ENCODE measurements at regions not wholly inside any gene's neighbourhood (a gene's known extent, or its start where the extent isn't known, plus 50 kb on each side); places are given as distances from the start of the nearest gene placed in this dataset.

DNA sequence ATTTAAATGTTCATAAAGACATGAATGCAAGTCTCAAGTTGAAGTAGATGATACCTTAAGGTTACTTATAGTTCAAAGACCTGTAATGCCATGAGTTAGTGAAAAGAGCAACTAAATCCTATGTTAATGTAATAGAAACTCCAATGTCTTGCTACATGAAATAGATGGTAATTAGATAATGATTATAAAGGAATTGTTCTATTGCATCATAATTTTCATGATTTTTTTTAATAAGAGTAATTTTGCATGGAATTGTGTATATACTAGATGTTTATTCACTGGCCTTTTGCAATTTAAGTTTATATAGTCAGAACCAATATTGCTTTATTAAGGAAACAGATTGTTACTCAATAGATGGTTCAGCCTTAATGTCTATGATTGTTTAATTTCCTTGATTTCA is 115.5 kb upstream of the SYT10 start:
- TF ChIP-seq, protein P1, sequence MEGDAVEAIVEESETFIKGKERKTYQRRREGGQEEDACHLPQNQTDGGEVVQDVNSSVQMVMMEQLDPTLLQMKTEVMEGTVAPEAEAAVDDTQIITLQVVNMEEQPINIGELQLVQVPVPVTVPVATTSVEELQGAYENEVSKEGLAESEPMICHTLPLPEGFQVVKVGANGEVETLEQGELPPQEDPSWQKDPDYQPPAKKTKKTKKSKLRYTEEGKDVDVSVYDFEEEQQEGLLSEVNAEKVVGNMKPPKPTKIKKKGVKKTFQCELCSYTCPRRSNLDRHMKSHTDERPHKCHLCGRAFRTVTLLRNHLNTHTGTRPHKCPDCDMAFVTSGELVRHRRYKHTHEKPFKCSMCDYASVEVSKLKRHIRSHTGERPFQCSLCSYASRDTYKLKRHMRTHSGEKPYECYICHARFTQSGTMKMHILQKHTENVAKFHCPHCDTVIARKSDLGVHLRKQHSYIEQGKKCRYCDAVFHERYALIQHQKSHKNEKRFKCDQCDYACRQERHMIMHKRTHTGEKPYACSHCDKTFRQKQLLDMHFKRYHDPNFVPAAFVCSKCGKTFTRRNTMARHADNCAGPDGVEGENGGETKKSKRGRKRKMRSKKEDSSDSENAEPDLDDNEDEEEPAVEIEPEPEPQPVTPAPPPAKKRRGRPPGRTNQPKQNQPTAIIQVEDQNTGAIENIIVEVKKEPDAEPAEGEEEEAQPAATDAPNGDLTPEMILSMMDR (IDR thresholded peaks at IDR 0.05) = no peak
- Histone ChIP-seq H3K27ac (no peak overlapping the region), H3K4me1 (no peaks in the 10 kb centered on the region), H3K36me3 (no peaks in the 10 kb centered on the region), H3K27me3 (ENCODE audit: low read depth) (no peaks in the 10 kb centered on the region), H3K9me3 (no peaks in the 10 kb centered on the region), H3K4me3 (no peak overlapping the region)
- no peak for DNase-seq
- ATAC-seq = no peak
- intact Hi-C loops (cut with DNase I) = no loop called here

DNA sequence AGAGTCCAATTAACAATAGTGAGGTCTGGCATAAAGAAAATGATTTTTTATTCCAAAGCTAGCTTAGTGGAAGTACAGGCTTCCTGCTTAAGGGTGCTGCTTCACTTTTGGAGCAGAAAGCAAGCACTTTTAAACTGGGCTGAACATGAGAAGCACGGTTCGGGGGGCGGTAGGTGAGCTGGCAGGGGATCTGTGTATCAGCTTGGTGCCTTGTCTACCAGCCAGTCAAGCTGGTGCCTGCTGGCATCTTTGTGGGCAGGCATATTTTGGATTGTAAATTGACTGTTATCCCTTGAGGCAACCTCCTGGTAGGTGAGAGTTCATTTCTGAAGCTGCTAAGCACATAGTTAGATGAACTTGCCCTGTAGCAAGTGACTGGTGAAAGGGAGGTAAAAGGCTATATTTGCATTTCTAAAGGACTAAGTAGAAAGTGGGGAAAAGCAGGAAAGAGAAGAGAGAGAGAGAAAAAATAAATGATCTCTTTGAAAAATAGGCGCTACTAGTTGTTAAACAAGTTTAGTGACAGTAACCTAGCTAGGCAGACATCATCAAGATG is 121.1 kb upstream of the SYT10 start:
- Histone ChIP-seq H3K27ac (no peak overlapping the region), H3K27me3 (ENCODE audit: low read depth) (no peaks in the 10 kb centered on the region), H3K4me1 (no peaks in the 10 kb centered on the region), H3K36me3 (no peaks in the 10 kb centered on the region), H3K9me3 (no peaks in the 10 kb centered on the region), H3K4me3 (no peak overlapping the region)
- TF ChIP-seq, protein P1 (IDR thresholded peaks at IDR 0.05) = no peak
- ATAC-seq = no peak
- intact Hi-C loops (cut with DNase I) = no loop called here
- no peak for DNase-seq

DNA sequence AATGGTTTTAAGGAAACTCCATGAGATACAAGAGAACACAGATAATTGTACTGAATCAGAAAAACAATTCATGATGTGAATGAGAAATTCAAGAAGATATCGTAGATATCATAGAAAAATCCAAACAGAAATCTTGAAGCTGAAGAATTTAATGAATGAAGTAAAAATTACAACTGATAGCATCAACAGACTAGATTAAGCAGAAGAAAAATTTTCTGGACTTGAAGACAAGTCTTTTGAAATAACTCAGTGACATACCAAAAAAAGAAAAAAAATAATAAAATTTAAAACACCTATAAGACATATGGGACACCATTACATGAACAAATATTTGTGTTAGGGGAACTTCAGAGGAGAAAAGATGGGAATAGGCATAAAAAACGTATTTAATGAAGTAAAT is 122.8 kb upstream of the SYT10 start:
- DNase-seq = no peak
- H3K9me3 ChIP-seq = no peaks in the 10 kb centered on the region
- no peaks in the 10 kb centered on the region for H3K36me3 ChIP-seq
- no peak overlapping the region for H3K27ac ChIP-seq
- intact Hi-C loops (cut with DNase I) = no loop called here
- no peaks in the 10 kb centered on the region for H3K27me3 ChIP-seq (ENCODE audit: low read depth)
- H3K4me3 ChIP-seq = no peak overlapping the region
- H3K4me1 ChIP-seq = no peaks in the 10 kb centered on the region
- ATAC-seq = no peak
- TF ChIP-seq, protein P1 (IDR thresholded peaks at IDR 0.05) = no peak

DNA sequence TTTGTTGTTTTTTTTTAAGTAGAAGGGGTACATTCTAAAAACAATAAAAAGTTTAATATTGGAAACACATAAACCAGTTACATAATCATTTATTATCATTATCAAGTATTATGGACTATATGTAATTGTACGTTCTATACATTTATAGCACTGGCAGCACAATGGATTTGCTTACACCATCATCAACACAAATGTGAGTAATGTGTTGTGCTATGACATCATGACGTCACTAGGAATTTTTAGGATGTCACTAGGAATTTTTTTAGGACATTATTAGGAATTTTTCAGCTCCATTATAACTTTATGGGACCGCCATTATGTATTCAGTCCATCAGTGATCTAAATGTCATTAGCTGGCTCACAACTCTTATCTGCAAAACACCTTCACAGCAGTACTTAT is 126.8 kb upstream of the SYT10 start:
- TF ChIP-seq, protein P1 (IDR thresholded peaks at IDR 0.05) = no peak
- ATAC-seq (no peak), DNase-seq (no peak)
- Histone ChIP-seq H3K4me3 (no peak overlapping the region), H3K36me3 (no peaks in the 10 kb centered on the region), H3K4me1 (no peaks in the 10 kb centered on the region), H3K9me3 (no peaks in the 10 kb centered on the region), H3K27ac (no peak overlapping the region), H3K27me3 (ENCODE audit: low read depth) (no peaks in the 10 kb centered on the region)
- intact Hi-C loops (cut with DNase I) = no loop called here

DNA sequence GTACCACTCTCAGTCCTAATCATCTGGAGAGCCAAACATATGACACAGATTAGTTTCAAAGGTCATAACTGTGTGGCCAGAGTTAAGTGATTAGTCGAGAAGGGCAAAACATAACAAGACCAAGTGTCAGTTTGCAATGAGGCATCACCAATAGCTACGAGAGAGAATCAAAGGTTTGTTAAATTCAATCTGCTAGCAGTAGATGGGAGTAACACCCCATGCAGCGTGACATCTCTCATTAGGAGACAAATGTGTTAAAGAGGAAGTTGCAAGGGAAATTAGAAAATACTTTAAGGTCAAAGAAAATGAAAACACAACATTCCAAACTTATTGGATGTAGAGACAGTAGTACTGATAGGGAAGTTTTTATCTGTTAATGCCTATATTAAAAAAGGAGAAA is 135.7 kb upstream of the SYT10 start:
- ATAC-seq (no peak), DNase-seq (no peak)
- TF ChIP-seq, protein P1 (IDR thresholded peaks at IDR 0.05) = no peak
- no peak overlapping the region for H3K27ac ChIP-seq
- H3K4me1 ChIP-seq = no peaks in the 10 kb centered on the region
- no peak overlapping the region for H3K4me3 ChIP-seq
- H3K36me3 ChIP-seq = no peaks in the 10 kb centered on the region
- H3K27me3 ChIP-seq (ENCODE audit: low read depth) = no peaks in the 10 kb centered on the region
- H3K9me3 ChIP-seq = no peaks in the 10 kb centered on the region
- intact Hi-C loops (cut with DNase I) = no loop called here
